ENCODE measurements at regions not wholly inside any gene's neighbourhood (a gene's known extent, or its start where the extent isn't known, plus 50 kb on each side); places are given as distances from the start of the nearest gene placed in this dataset.
A peak's percentile ranks its signal among the peaks of the same experiment; 100 is the strongest.
"Not testable (repeated sequence)": the region's sequence is repeated elsewhere in the genome, so short reads cannot be mapped to it uniquely, and the experiment has no call there.

DNA sequence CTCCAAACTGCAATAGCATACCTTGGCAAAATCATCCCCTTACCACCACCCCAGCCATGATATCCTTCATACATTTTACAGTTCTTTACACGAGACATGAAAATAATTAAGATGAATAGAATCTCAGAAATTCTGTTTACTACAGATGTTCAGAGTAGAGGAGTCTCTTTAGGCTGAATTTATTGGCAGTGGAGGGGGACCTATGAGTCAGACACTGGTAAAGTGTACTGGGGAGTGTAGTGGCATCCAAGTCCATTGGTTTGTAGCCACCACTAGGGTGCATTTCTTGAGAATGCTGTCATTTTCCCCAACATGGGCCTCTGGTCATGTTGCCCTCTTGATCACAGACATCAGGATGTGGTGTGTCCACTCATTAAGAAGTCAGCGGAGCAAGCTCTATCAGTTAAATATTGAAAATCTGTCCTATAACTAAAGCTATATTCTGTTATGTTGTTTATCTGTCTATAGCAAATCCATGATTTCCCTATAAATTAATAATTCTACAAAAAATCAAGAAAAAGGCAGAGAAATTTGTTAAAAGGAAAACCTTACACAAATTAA is 672.2 kb downstream of the PRIM2 start:
- not testable (repeated sequence) for H3K4me1 ChIP-seq; H3K9me3 ChIP-seq; DNase-seq; H3K4me3 ChIP-seq (ENCODE audit: low read depth, low read length); H3K27me3 ChIP-seq; H3K36me3 ChIP-seq

DNA sequence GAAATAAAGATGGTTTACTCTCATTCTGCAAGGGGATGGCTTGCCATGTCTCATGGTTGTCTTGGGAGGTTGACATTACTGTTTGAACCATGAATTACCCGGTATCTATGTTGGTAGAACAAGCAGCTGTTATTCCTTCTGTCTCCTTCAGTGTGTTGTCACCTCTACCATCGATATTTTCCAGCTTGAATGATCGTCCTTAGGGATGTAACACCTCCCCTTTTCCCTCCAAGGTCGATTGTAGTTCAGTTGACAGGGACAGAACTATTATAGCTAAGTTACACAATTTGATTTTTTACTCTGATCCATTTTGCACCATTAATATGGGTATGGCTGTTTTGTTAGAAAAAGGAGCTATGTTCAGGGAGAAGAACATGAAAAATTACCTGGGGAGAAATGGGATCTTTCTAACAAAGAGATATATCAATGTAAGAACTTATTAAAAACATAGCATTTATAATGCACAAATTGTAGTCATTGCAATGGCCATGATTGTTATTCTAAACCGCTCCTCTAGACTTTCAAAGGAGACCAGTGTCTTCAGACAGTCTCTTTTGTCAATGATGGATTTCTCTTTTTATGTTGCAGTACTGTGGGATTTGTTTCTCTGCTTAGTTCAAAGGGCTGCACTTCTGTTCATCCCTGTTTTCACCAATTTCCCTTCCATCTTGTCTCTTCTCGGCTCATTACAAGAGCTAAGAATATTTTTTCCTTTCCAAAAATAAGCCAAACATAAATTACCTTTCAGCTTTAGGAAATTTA is 681.6 kb downstream of the PRIM2 start:
- H3K27me3 ChIP-seq; DNase-seq; H3K36me3 ChIP-seq; H3K4me1 ChIP-seq; H3K4me3 ChIP-seq (ENCODE audit: low read depth, low read length); H3K9me3 ChIP-seq: not testable (repeated sequence)

DNA sequence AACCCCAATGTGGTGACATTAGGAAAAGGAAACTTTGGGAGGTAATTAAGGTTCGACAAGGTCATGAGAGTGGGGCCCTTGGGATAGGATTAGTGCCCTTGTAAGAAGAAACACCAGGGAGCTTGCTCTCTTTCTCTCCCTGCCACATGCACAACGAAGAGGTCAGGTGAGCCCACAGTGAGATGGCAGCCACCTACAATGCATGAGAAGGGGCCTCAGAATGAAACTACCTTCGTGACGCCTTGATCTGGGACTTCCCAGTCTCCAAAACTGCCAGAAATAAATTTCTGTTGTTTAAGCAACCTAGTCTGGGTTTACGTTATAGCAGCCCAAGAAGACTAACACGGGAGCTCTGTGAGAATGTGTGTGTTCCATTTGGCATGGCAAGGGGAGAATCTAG is 682.8 kb downstream of the PRIM2 start:
- not testable (repeated sequence) for H3K9me3 ChIP-seq; H3K4me1 ChIP-seq; DNase-seq; H3K4me3 ChIP-seq (ENCODE audit: low read depth, low read length); H3K27me3 ChIP-seq; H3K36me3 ChIP-seq

DNA sequence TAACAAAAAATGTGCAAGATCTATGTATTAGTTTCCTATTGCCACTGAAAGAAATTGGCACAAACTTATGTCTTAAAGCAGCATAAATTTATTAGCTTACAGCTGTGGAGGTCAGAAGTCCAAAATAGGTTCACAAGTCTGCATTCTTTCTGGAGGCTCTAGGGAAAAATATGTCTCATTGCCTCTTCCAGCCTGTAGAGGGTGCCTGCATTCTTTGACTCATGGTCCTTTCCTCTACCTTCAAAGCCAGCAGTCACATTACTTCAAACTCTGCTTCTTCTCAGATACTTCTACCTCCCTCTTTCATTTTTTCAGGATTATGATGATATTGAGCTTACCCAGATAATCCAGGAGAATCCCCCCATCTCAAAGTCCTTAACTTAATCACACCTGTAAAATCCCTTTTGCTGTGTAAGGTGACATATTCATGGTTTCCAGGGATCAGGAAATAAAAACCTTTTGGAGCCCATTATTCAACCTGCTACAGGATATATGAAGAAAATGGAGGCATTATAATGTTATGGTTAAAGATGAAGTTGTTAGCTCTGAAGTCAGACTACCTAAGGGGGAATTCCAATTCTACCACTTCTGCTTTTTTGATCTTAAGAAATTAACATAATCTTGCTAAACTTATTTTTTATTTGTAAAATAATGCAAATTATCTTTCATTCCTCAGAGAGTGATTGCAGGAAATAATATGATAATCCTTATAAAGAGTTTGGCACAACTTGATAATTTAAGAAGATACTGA is 686.2 kb downstream of the PRIM2 start:
- not testable (repeated sequence) for H3K27me3 ChIP-seq; H3K9me3 ChIP-seq; H3K4me3 ChIP-seq (ENCODE audit: low read depth, low read length); H3K36me3 ChIP-seq; DNase-seq; H3K4me1 ChIP-seq
- TF ChIP-seq, protein P1, sequence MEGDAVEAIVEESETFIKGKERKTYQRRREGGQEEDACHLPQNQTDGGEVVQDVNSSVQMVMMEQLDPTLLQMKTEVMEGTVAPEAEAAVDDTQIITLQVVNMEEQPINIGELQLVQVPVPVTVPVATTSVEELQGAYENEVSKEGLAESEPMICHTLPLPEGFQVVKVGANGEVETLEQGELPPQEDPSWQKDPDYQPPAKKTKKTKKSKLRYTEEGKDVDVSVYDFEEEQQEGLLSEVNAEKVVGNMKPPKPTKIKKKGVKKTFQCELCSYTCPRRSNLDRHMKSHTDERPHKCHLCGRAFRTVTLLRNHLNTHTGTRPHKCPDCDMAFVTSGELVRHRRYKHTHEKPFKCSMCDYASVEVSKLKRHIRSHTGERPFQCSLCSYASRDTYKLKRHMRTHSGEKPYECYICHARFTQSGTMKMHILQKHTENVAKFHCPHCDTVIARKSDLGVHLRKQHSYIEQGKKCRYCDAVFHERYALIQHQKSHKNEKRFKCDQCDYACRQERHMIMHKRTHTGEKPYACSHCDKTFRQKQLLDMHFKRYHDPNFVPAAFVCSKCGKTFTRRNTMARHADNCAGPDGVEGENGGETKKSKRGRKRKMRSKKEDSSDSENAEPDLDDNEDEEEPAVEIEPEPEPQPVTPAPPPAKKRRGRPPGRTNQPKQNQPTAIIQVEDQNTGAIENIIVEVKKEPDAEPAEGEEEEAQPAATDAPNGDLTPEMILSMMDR (IDR thresholded peaks at IDR 0.05; ENCODE audit: low read depth, low read length) = peak; percentile 41

DNA sequence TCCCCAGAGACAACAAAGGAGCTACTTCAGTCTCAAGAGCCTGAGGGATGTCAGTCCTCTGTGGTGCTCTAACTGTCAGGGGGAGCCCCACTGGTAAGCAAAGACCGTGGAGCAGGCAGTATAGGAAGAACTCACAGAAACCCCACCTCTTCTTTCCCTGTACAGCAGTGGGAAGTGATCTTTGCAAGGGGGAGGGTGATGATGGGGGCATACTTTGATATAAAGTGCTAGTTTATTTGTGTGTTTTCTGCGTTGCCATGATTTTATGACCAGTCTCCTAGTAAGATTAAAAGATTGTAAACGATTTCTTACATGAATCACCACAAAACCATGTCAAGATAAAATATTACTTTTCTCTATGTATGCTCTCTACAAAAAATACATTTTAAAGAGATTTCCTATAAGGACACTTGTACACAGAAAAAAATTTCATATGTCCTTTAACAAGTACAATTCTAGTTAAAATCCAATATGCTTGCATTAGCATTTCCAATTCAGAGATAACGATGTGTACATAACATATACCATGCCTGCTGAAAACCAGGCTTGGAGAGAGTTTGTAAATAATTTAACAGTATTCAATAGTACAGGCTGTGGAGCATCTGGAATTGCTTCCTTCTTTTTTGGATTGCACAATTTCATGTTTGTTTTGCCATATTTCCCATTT is 690.0 kb downstream of the PRIM2 start:
- DNase-seq; H3K4me1 ChIP-seq; H3K9me3 ChIP-seq; H3K4me3 ChIP-seq (ENCODE audit: low read depth, low read length); H3K27me3 ChIP-seq; H3K36me3 ChIP-seq: not testable (repeated sequence)

DNA sequence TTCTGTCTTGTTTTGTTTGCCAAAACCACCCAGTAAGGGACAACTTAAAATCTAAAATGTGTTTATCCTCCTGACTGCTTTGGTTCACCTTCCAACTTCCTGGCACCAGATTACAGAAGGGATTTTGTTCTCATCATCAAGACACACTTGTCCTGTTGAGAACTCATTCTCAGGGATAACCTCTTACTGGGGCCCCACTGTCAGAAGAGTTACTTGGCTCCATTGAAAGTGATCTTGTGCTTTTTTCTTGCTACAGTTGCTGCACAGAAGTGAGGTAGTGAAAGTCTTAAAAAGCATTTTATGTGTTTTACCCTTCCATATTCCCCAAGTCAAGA is 690.5 kb downstream of the PRIM2 start:
- H3K9me3 ChIP-seq; DNase-seq; H3K4me1 ChIP-seq; H3K27me3 ChIP-seq; H3K4me3 ChIP-seq (ENCODE audit: low read depth, low read length); H3K36me3 ChIP-seq: not testable (repeated sequence)

DNA sequence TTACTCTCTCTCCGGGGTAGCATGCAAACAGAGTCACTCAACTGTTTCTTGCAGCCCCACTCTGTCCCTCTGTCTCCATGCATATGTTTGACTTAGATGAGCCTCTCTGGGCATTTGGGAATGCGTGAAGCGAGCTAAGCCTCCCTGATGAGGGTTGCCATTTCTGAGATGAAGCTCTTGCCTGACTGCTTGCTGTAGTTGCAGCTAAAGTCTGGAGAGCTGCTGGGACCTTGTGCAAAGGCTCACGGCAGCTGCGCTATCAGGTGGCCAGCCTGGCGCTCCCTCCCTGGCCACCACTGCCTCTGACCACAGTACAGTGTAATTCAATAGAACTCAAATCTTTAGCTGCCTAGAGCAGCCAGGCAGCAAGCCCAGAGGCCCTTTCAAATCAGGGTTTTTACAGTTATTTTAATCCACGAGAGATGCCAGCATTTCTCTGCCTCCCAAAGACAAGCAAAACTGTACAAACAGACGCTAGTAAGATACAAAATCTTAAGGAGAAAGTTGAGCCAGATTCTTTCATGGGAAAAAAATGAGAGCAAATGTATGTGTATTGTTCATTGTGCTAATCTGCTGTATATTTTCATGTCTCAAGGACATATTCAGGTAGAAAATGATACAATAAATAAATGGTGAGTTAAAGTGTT is 694.6 kb downstream of the PRIM2 start:
- DNase-seq; H3K4me3 ChIP-seq (ENCODE audit: low read depth, low read length); H3K4me1 ChIP-seq; H3K36me3 ChIP-seq; H3K27me3 ChIP-seq; H3K9me3 ChIP-seq: not testable (repeated sequence)

DNA sequence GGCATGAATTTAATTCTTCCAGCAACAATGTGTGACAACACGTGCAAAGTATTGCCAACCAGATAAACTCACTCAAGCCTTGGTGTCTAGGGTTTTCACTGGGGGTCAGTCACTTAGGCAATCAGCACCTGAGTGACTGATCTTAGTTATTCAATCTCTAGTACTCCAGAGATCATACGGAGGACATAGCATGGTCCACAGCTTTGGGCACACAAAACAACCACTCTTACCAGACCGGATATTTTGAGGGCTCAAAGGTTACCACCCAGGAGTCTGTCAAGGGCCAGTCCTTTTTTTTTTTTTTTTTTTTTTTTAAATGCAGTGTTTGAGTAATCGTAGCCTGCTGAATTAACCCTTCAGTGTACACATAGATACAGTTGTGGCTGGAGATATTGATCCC is 699.2 kb downstream of the PRIM2 start:
- not testable (repeated sequence) for H3K4me3 ChIP-seq (ENCODE audit: low read depth, low read length); H3K36me3 ChIP-seq; H3K27me3 ChIP-seq; DNase-seq; H3K9me3 ChIP-seq; H3K4me1 ChIP-seq

DNA sequence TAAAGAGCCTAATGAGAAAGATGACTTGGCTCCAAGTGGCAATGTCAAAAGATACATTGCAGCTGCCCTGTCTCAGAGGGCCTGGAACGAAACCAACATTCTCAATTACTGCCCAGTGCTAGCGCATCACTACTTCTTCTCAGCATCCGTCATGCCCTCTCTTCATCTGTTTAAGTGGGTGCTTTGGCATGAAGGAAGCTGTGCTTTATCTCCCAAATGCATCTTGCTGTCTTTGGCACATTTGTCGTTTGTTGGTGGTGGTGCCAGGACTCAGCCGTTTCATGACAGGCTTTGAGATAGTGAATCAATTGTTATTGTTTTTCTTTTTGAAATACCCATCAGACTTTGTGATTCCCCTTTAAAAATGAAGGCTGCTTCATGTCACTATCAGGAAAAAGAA is 710.8 kb downstream of the PRIM2 start:
- H3K4me3 ChIP-seq (ENCODE audit: low read depth, low read length) = not testable (repeated sequence)

DNA sequence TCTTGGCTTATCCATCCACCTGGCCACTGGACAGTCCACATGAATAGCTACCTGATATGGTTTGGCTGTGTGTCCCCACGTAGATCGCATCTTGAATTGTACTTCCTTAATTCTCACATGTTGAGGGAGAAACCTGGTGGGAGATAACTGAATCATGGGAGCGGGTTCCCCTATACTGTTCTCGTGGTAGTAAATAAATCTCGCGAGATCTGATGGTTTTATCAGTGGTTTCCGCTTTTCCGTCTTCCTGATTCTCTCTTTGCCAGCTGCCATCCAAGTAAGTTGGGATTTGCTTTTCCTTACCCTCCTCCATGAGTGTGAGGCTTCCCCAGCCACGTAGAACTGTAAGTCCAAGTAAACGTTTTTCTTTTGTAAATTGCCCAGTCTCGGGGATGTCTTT is 720.8 kb downstream of the PRIM2 start:
- peak overlapping the region; percentile 23; the same call in 1 of the 2 replicates for H3K4me3 ChIP-seq (ENCODE audit: low read depth, low read length)
- not testable (repeated sequence) for H3K9me3 ChIP-seq, H3K27me3 ChIP-seq, DNase-seq, H3K36me3 ChIP-seq, H3K4me1 ChIP-seq

More for the DNA sequence above, 710.8 kb downstream of the PRIM2 start:
- H3K36me3 ChIP-seq, H3K4me1 ChIP-seq, H3K27me3 ChIP-seq, DNase-seq, H3K9me3 ChIP-seq: not testable (repeated sequence)

DNA sequence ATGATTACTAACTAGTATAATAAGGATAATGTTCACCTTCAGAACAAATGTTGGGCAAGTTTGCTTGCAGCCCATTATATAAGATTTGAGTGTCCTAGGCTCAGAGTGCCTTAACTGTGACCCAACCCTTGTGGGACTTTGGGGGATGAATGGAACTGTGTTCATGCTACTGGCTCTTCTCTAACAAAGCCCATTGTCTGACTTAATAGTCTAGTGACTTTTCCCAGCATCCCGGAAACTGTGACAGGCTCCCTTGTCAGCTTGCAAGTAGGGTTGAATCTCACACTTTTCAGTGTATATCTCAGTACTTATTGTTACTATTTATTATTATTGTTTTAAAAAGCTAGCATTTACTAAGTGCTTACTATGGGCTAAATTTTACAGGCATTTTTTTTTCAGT is 729.2 kb downstream of the PRIM2 start:
- not testable (repeated sequence) for H3K4me3 ChIP-seq (ENCODE audit: low read depth, low read length); H3K27me3 ChIP-seq; H3K9me3 ChIP-seq; H3K4me1 ChIP-seq; H3K36me3 ChIP-seq; DNase-seq

DNA sequence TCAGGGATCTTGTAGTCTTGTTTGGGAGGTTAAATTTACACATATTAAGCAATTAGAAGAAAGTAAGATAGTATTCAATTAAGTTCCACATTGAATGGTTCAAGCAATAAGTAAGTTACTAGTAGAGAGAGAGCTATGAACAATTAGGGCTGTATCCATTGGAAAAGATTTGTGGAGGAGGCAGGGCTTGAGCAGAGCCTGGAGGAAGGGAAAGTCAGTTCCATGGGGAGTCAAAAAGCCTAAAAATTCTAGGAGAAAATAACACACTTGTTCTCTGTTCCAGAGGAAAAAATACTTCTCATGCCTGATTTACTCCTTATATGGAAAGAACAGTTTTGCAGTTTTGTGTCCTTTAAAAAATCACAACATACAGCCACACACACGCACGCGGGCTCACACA is 730.0 kb downstream of the PRIM2 start:
- H3K4me1 ChIP-seq; H3K27me3 ChIP-seq; H3K4me3 ChIP-seq (ENCODE audit: low read depth, low read length); DNase-seq; H3K9me3 ChIP-seq; H3K36me3 ChIP-seq: not testable (repeated sequence)

DNA sequence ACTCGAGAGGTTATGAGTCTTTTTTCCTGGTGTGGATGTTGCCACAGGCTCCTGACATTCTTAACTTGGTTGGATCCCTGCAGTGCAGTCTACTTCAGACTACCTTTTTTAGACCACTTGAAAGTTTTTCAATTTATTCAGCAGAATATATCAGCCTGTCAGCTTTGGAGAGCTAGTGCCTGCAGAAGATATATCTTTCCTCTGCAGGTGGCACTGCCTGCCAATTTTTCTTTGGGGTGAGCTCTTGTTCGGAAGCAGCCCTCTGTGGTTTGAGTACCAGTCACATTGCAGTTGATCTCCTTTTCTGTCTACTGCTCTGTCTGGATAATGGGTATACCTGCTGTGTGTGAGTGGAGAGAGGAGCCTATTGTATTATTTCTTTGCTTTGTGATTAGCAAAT is 730.4 kb downstream of the PRIM2 start:
- not testable (repeated sequence) for H3K36me3 ChIP-seq; H3K4me1 ChIP-seq; H3K27me3 ChIP-seq; H3K4me3 ChIP-seq (ENCODE audit: low read depth, low read length); H3K9me3 ChIP-seq; DNase-seq

DNA sequence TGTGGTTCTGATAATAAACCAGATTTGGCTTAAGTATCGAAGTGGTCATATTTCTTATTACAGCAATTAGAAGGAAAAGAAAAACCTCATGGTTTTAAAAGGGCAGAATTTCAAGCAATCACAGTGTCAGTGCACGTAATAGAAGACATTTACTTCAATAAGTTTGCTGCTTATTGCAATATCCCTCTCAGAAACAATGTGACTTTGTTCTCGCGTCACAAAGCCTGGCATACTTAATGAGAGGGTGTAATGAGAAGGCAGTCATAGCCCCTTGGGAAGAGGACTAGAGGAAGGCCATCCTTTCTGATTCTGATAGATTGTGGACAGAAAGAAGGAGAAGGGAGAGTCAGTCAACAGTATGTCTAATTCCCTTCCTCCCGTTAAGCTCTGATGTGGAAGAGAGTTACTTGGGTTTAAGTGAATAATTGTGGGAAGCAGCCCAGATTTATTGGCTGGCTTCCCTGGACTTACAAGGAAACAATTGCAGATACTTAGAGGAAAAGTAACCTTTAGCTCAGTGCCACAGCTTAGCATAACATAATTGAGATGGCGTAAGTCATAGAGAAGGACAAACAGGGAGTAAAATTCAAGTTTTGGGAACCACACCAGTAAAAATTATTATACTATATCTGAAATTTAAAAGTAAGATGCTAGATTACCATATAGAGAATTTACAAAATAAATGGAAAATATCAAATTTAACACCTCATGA is 738.2 kb downstream of the PRIM2 start:
- H3K9me3 ChIP-seq; DNase-seq; H3K4me3 ChIP-seq (ENCODE audit: low read depth, low read length); H3K4me1 ChIP-seq; H3K27me3 ChIP-seq; H3K36me3 ChIP-seq: not testable (repeated sequence)

All from BE2C (cell line).